CD14-positive monocyte (primary cell): ENCODE measurements at regions not wholly inside any gene's neighbourhood (a gene's known extent, or its start where the extent isn't known, plus 50 kb on each side); places are given as distances from the start of the nearest gene placed in this dataset.

Source experiments
- DNase-seq, 3 donors: peaks; one replicate each; pipeline ENCODE4 v3.0.0-alpha.2; 2011 to 2022
- H2AFZ ChIP-seq: 2 replicates; pipeline ENCODE4 v1.6.0; 2012; ENCODE audit warnings: mild to moderate bottlenecking, low read depth, low read length, inconsistent platforms; ENCODE audit not compliant: insufficient read depth, poor library complexity, severe bottlenecking
- H3K27ac ChIP-seq, 2 donors: 1 replicate in 1 of 2; 2 replicates in 1 of 2; pipeline ENCODE4 v1.5.1; 2012 to 2013; ENCODE audit warnings: low read length in 2 of 2, control low read depth in 1 of 2, inconsistent platforms in 1 of 2, low read depth in 1 of 2, mild to moderate bottlenecking in 1 of 2
- H3K27me3 ChIP-seq, 2 donors: one replicate each; pipeline versions ENCODE4 v1.6.0 to v1.6.1; 2011 to 2013; ENCODE audit warnings: low read length in 2 of 2; ENCODE audit not compliant: control insufficient read depth in 2 of 2, insufficient read depth in 2 of 2
- H3K36me3 ChIP-seq, 2 donors: replicated peaks in 1 of 2; 1 replicate in 1 of 2; 2 replicates in 1 of 2; pipeline versions ENCODE4 v1.5.1 to v1.6.1; 2012 to 2013; ENCODE audit warnings: low read length in 2 of 2, control low read depth in 1 of 2, inconsistent platforms in 1 of 2, mild to moderate bottlenecking in 1 of 2; ENCODE audit not compliant: insufficient read depth in 2 of 2, control insufficient read depth in 1 of 2
- H3K4me1 ChIP-seq, 2 donors: 1 replicate in 1 of 2; 2 replicates in 1 of 2; pipeline versions ENCODE4 v1.5.1 to v1.6.1; 2012 to 2013; ENCODE audit warnings: low read length in 2 of 2, control low read depth in 1 of 2, inconsistent platforms in 1 of 2, mild to moderate bottlenecking in 1 of 2, moderate library complexity in 1 of 2; ENCODE audit not compliant: insufficient read depth in 2 of 2, control insufficient read depth in 1 of 2
- H3K4me2 ChIP-seq: replicated peaks from 2 replicates; pipeline ENCODE3; 2012; ENCODE audit warnings: low read length, moderate library complexity, mild to moderate bottlenecking; ENCODE audit not compliant: poor library complexity, severe bottlenecking; ENCODE audit errors: extremely low read depth
- H3K4me3 ChIP-seq, 3 experiments: fragments of 200-600 bp in 1 of 3; sonication (generic) in 1 of 3; replicated peaks in 1 of 3; 1 replicate in 2 of 3; 2 replicates in 1 of 3; pipeline ENCODE4 v1.5.1; 2011 to 2013; ENCODE audit warnings: low read length in 3 of 3, mild to moderate bottlenecking in 3 of 3, control low read depth in 2 of 3, low read depth in 2 of 3, inconsistent platforms in 1 of 3, moderate library complexity in 1 of 3
- H3K79me2 ChIP-seq: 2 replicates; pipeline ENCODE4 v1.6.0; 2012; ENCODE audit warnings: mild to moderate bottlenecking, control low read depth, inconsistent platforms, low read length, moderate library complexity; ENCODE audit not compliant: insufficient read depth
- H3K9ac ChIP-seq: 2 replicates; pipeline ENCODE4 v1.6.0; 2017; ENCODE audit warnings: low read length, mild to moderate bottlenecking; ENCODE audit not compliant: insufficient read depth, poor library complexity, severe bottlenecking
- H3K9me3 ChIP-seq, 2 donors: replicated peaks in 1 of 2; 1 replicate in 1 of 2; 2 replicates in 1 of 2; pipeline versions ENCODE4 v1.5.1 to v1.6.1; 2012 to 2013; ENCODE audit warnings: low read length in 2 of 2, control low read depth in 1 of 2; ENCODE audit not compliant: control insufficient read depth in 1 of 2, insufficient read depth in 1 of 2
- H4K20me1 ChIP-seq: 2 replicates; pipeline ENCODE4 v1.6.0; 2012; ENCODE audit warnings: mild to moderate bottlenecking, low read length, control low read depth, moderate library complexity; ENCODE audit not compliant: insufficient read depth
- H3K27ac Mint-ChIP-seq, 7 donors: one replicate each; pipeline ENCODE4 v1.8.0; 2020; ENCODE audit warnings: mild to moderate bottlenecking in 7 of 7, mixed read lengths in 7 of 7, moderate library complexity in 6 of 7, inconsistent platforms in 2 of 7
- H3K27me3 Mint-ChIP-seq, 3 donors: one replicate each; pipeline ENCODE4 v1.8.0; 2021 to 2022; ENCODE audit warnings: low read depth in 3 of 3, mild to moderate bottlenecking in 3 of 3, mixed read lengths in 3 of 3, moderate library complexity in 3 of 3, inconsistent platforms in 1 of 3
- H3K36me3 Mint-ChIP-seq, 2 donors: one replicate each; pipeline ENCODE4 v1.8.0; 2020; ENCODE audit warnings: mixed read lengths in 2 of 2, inconsistent platforms in 1 of 2, mild to moderate bottlenecking in 1 of 2
- H3K4me1 Mint-ChIP-seq: one replicate; pipeline ENCODE4 v1.8.0; 2020; ENCODE audit warnings: mild to moderate bottlenecking, mixed read lengths
- H3K4me3 Mint-ChIP-seq, 2 donors: one replicate each; pipeline ENCODE4 v1.8.0; 2020; ENCODE audit warnings: mild to moderate bottlenecking in 2 of 2, mixed read lengths in 2 of 2, moderate library complexity in 1 of 2
- H3K9me3 Mint-ChIP-seq, 7 donors: one replicate each; pipeline ENCODE4 v1.8.0; 2020 to 2022; ENCODE audit warnings: mixed read lengths in 7 of 7, mild to moderate bottlenecking in 6 of 7, moderate library complexity in 6 of 7, inconsistent platforms in 2 of 7
- WGBS: methylation state at CpG from one replicate; pipeline ENCODE4 v1.1.5; 2013; ENCODE audit warnings: missing lambda C conversion rate; ENCODE audit not compliant: insufficient coverage; 5-methylcytosine and 5-hydroxymethylcytosine counted together
- intact Hi-C, 2 donors: fragments of 100-400 bp; cut with micrococcal nuclease; formaldehyde crosslinking; loops; one replicate each; pipeline versions ENCODE4 v1.15.0 to v1.15.1; 2023
- TF ChIP-seq, protein P1 (sequence below): fragments of 200-600 bp; IDR thresholded peaks from one replicate; pipeline ENCODE4 v1.8.0; 2022; ENCODE audit warnings: antibody characterized with exemption, mild to moderate bottlenecking

DNA sequence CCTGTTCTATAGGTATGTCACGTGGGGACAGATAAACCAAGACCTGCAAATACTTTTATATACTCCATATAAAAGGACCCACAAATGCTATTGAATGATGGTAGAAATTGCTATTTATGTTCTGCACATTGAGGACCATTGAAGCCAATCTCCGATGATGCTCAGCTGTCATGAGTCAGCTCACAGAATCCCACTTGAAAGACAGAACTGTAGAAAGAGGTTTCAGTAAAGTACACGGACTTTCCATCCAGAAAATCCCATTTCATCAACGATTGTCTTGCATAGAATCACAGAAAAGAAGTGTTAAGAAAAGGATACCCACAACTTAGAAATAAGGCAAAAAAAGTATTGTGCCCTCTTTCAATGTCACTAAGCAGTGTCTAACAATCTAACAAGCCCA is 169.0 kb upstream of the COPS8 start:
- H3K4me3 ChIP-seq: no peak overlapping the region
- intact Hi-C loops: no loop called here
- no peak for DNase-seq
- H3K4me1 ChIP-seq: peaks cover 10 to 11% of the 10 kb centered on the region in 2 donors
- H3K79me2 ChIP-seq: no peaks in the 10 kb centered on the region
- peaks cover 15% of the 10 kb centered on the region for H3K4me1 Mint-ChIP-seq
- no peaks in the 10 kb centered on the region for H3K36me3 ChIP-seq
- TF ChIP-seq, protein P1, sequence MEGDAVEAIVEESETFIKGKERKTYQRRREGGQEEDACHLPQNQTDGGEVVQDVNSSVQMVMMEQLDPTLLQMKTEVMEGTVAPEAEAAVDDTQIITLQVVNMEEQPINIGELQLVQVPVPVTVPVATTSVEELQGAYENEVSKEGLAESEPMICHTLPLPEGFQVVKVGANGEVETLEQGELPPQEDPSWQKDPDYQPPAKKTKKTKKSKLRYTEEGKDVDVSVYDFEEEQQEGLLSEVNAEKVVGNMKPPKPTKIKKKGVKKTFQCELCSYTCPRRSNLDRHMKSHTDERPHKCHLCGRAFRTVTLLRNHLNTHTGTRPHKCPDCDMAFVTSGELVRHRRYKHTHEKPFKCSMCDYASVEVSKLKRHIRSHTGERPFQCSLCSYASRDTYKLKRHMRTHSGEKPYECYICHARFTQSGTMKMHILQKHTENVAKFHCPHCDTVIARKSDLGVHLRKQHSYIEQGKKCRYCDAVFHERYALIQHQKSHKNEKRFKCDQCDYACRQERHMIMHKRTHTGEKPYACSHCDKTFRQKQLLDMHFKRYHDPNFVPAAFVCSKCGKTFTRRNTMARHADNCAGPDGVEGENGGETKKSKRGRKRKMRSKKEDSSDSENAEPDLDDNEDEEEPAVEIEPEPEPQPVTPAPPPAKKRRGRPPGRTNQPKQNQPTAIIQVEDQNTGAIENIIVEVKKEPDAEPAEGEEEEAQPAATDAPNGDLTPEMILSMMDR: no peak
- no peak overlapping the region for H3K9ac ChIP-seq
- H4K20me1 ChIP-seq: no peaks in the 10 kb centered on the region
- H3K27me3 ChIP-seq: peaks cover 3 to 5% of the 10 kb centered on the region in 2 donors
- no peak overlapping the region for H3K4me2 ChIP-seq
- no peak overlapping the region for H3K4me3 Mint-ChIP-seq
- H3K9me3 Mint-ChIP-seq: peaks cover 0 to 3% (median 0%) of the 10 kb centered on the region in 7 donors
- H3K27ac ChIP-seq: no peak overlapping the region
- no peaks in the 10 kb centered on the region for H3K9me3 ChIP-seq
- H3K36me3 Mint-ChIP-seq: no peaks in the 10 kb centered on the region
- no peak overlapping the region for H2AFZ ChIP-seq
- 100% methylated on average over 1 of the region's 4 CpGs for WGBS
- H3K27me3 Mint-ChIP-seq: peaks cover 9 to 24% (median 11%) of the 10 kb centered on the region in 3 donors
- no peak overlapping the region for H3K27ac Mint-ChIP-seq

DNA sequence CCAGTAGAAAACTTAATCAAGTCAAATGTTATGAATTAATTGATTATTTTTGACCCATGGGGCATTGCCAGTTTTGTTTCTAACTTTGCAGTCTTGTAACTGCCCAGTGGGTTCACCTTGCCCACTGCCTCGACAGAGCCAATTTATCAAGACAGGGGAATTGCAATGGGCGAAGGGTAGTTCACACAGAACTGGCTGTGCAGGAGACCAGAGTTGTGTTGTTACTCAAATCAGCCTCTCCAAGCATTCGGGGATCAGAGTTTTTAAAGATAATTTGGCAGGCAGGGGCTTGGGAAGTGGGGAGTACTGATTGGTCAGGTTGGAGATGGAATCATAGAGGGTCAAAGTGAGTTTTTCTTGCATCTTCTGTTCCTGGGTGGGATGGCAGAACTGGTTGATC is 168.5 kb upstream of the COPS8 start:
- Mint-ChIP-seq H3K27me3 (peaks cover 9 to 22% (median 9%) of the 10 kb centered on the region in 3 donors), H3K4me1 (peaks cover 16% of the 10 kb centered on the region), H3K27ac (no peak overlapping the region), H3K4me3 (no peak overlapping the region), H3K9me3 (peaks cover 0 to 3% (median 0%) of the 10 kb centered on the region in 7 donors), H3K36me3 (no peaks in the 10 kb centered on the region)
- TF ChIP-seq, protein P1: no peak
- intact Hi-C loops: no loop called here
- WGBS: 90% methylated on average over 3 of the region's 3 CpGs
- Histone ChIP-seq H3K27ac (no peak overlapping the region), H3K4me2 (no peak overlapping the region), H3K4me1 (peaks cover 10 to 11% of the 10 kb centered on the region in 2 donors), H2AFZ (no peak overlapping the region), H3K4me3 (no peak overlapping the region), H4K20me1 (no peaks in the 10 kb centered on the region), H3K27me3 (peaks cover 3 to 6% of the 10 kb centered on the region in 2 donors), H3K9ac (no peak overlapping the region), H3K36me3 (no peaks in the 10 kb centered on the region), H3K9me3 (no peaks in the 10 kb centered on the region), H3K79me2 (no peaks in the 10 kb centered on the region)
- no peak for DNase-seq
